Stomach smooth muscle (tissue), 2 donors: ENCODE measurements at regions not wholly inside any gene's neighbourhood (a gene's known extent, or its start where the extent isn't known, plus 50 kb on each side); places are given as distances from the start of the nearest gene placed in this dataset.
"Not testable (repeated sequence)": the region's sequence is repeated elsewhere in the genome, so short reads cannot be mapped to it uniquely, and the experiment has no call there.

Experiments
- H3K27ac ChIP-seq: one replicate; pipeline ENCODE4 v1.7.0; 2013; ENCODE audit warnings: mild to moderate bottlenecking, low read length, inconsistent platforms
- H3K27me3 ChIP-seq, 2 donors: one replicate each; pipeline ENCODE4 v1.7.0; 2013; ENCODE audit warnings: low read length in 2 of 2; ENCODE audit not compliant: insufficient read depth in 2 of 2, control insufficient read depth in 1 of 2
- H3K36me3 ChIP-seq, 2 donors: one replicate each; pipeline ENCODE4 v1.7.0; 2013; ENCODE audit warnings: low read length in 2 of 2; ENCODE audit not compliant: control insufficient read depth in 2 of 2, insufficient read depth in 2 of 2
- H3K4me1 ChIP-seq: one replicate; pipeline ENCODE4 v1.7.0; 2013; ENCODE audit warnings: low read length; ENCODE audit not compliant: control insufficient read depth, insufficient read depth
- H3K4me3 ChIP-seq, 2 donors: one replicate each; pipeline ENCODE4 v1.7.0; 2013; ENCODE audit warnings: low read length in 2 of 2
- H3K9ac ChIP-seq, 2 donors: one replicate each; pipeline ENCODE4 v1.7.0; 2013; ENCODE audit warnings: low read length in 2 of 2, mild to moderate bottlenecking in 1 of 2
- H3K9me3 ChIP-seq, 2 donors: one replicate each; pipeline ENCODE4 v1.7.0; 2013; ENCODE audit warnings: low read length in 2 of 2; ENCODE audit not compliant: control insufficient read depth in 2 of 2
- donor health status: healthy.
- donor health status: Pancreatic carcinoma.

GRCh38 chr10:130932326-130933007 lies 379.1 kb downstream of the TCERG1L start:
- no peaks in the 10 kb centered on the region for H3K4me1 ChIP-seq
- H3K9me3 ChIP-seq, result no peaks in the 10 kb centered on the region
- peaks cover 10 to 11% of the 10 kb centered on the region in 2 donors for H3K27me3 ChIP-seq

GRCh38 chr10:130933008-130933390 lies 378.5 kb downstream of the TCERG1L start:
- Histone ChIP-seq H3K4me1 (no peaks in the 10 kb centered on the region), H3K9ac (no peak overlapping the region), H3K36me3 (no peaks in the 10 kb centered on the region), H3K9me3 (no peaks in the 10 kb centered on the region), H3K4me3 (no peak overlapping the region), H3K27me3 (peaks cover 10 to 11% of the 10 kb centered on the region in 2 donors), H3K27ac (no peak overlapping the region)

More at GRCh38 chr10:130932326-130933007, 379.1 kb downstream of the TCERG1L start:
- no peak overlapping the region for H3K9ac ChIP-seq
- no peak overlapping the region for H3K27ac ChIP-seq
- no peak overlapping the region for H3K4me3 ChIP-seq
- no peaks in the 10 kb centered on the region for H3K36me3 ChIP-seq

- H3K36me3 ChIP-seq, result no peaks in the 10 kb centered on the region
- no peak overlapping the region for H3K4me3 ChIP-seq
- no peak overlapping the region for H3K9ac ChIP-seq
- peaks cover 10 to 11% of the 10 kb centered on the region in 2 donors for H3K27me3 ChIP-seq
- no peaks in the 10 kb centered on the region for H3K4me1 ChIP-seq
- no peak overlapping the region for H3K27ac ChIP-seq
- no peaks in the 10 kb centered on the region for H3K9me3 ChIP-seq
These were observed 377.0 kb downstream of the TCERG1L start for GRCh38 chr10:130934293-130935127.

GRCh38 chr10:130935128-130935439 lies 376.4 kb downstream of the TCERG1L start:
- no peaks in the 10 kb centered on the region for H3K9me3 ChIP-seq
- no peak overlapping the region for H3K27ac ChIP-seq
- H3K9ac ChIP-seq, result no peak overlapping the region
- H3K27me3 ChIP-seq, result peaks cover 10 to 11% of the 10 kb centered on the region in 2 donors
- no peaks in the 10 kb centered on the region for H3K36me3 ChIP-seq
- no peaks in the 10 kb centered on the region for H3K4me1 ChIP-seq
- H3K4me3 ChIP-seq, result no peak overlapping the region

- no peak overlapping the region for H3K9ac ChIP-seq
- H3K36me3 ChIP-seq, result no peaks in the 10 kb centered on the region
- H3K4me1 ChIP-seq, result no peaks in the 10 kb centered on the region
- no peak overlapping the region for H3K4me3 ChIP-seq
- no peaks in the 10 kb centered on the region for H3K9me3 ChIP-seq
- peaks cover 10 to 11% of the 10 kb centered on the region in 2 donors for H3K27me3 ChIP-seq
- H3K27ac ChIP-seq, result no peak overlapping the region
These were observed 375.5 kb downstream of the TCERG1L start for GRCh38 chr10:130935897-130936550.

- Histone ChIP-seq H3K9me3 (no peaks in the 10 kb centered on the region), H3K36me3 (no peaks in the 10 kb centered on the region), H3K9ac (no peak overlapping the region), H3K27me3 (peaks cover 5 to 10% of the 10 kb centered on the region in 2 donors), H3K27ac (no peak overlapping the region), H3K4me3 (no peak overlapping the region), H3K4me1 (no peaks in the 10 kb centered on the region)
These were observed 374.7 kb downstream of the TCERG1L start for GRCh38 chr10:130936851-130937250.

- Histone ChIP-seq H3K36me3 (no peaks in the 10 kb centered on the region), H3K27ac (no peak overlapping the region), H3K4me1 (no peaks in the 10 kb centered on the region), H3K27me3 (peaks cover 1 to 7% of the 10 kb centered on the region in 2 donors), H3K9me3 (no peaks in the 10 kb centered on the region), H3K9ac (no peak overlapping the region), H3K4me3 (no peak overlapping the region)
These were observed 373.5 kb downstream of the TCERG1L start for GRCh38 chr10:130938051-130938450.

GRCh38 chr10:130938891-130939290 lies 372.6 kb downstream of the TCERG1L start:
- H3K9ac ChIP-seq, H3K9me3 ChIP-seq, H3K27ac ChIP-seq, H3K36me3 ChIP-seq, H3K4me1 ChIP-seq, H3K4me3 ChIP-seq, H3K27me3 ChIP-seq: not testable (repeated sequence)

- Histone ChIP-seq H3K36me3 (no peaks in the 10 kb centered on the region), H3K9me3 (no peaks in the 10 kb centered on the region), H3K4me1 (no peaks in the 10 kb centered on the region), H3K27ac (no peak overlapping the region), H3K27me3 (no peaks in the 10 kb centered on the region), H3K4me3 (no peak overlapping the region), H3K9ac (no peak overlapping the region)
These were observed 369.6 kb downstream of the TCERG1L start for GRCh38 chr10:130941886-130942285.

GRCh38 chr10:130952086-130952485 lies 359.4 kb downstream of the TCERG1L start:
- no peak overlapping the region for H3K9ac ChIP-seq
- peaks cover 0 to 2% of the 10 kb centered on the region in 2 donors for H3K27me3 ChIP-seq
- H3K27ac ChIP-seq, result no peak overlapping the region
- H3K36me3 ChIP-seq, result no peaks in the 10 kb centered on the region
- no peaks in the 10 kb centered on the region for H3K9me3 ChIP-seq
- no peak overlapping the region for H3K4me3 ChIP-seq
- H3K4me1 ChIP-seq, result no peaks in the 10 kb centered on the region
